AG09319 (cell line): ENCODE measurements at regions not wholly inside any gene's neighbourhood (a gene's known extent, or its start where the extent isn't known, plus 50 kb on each side); places are given as distances from the start of the nearest gene placed in this dataset.

ENCODE experiments used
- DNase-seq: peaks from one replicate; pipeline ENCODE4 v3.0.0-alpha.2; 2010; ENCODE audit warnings: low read depth; ENCODE audit errors: extremely low read depth
- CTCF ChIP-seq: IDR thresholded peaks from 2 replicates; pipeline ENCODE4 v1.5.1; 2011; ENCODE audit warnings: low read depth, mild to moderate bottlenecking, inconsistent platforms, low read length, moderate library complexity

- no peak for TF ChIP-seq CTCF
- no peak for DNase-seq
Observed at GRCh38 chr13:99802416-99802815, 169.2 kb downstream of the ZIC5 start.

GRCh38 chr13:99800951-99801350 is 170.6 kb downstream of the ZIC5 start:
- no peak for TF ChIP-seq CTCF
- no peak for DNase-seq

- no peak for DNase-seq
- TF ChIP-seq CTCF = no peak
Observed at GRCh38 chr13:99800011-99800410, 171.6 kb downstream of the ZIC5 start.

- no peak for DNase-seq
- no peak for TF ChIP-seq CTCF
Observed at GRCh38 chr13:99798756-99799155, 172.8 kb downstream of the ZIC5 start.

GRCh38 chr13:99797691-99798090 is 173.9 kb downstream of the ZIC5 start:
- no peak for TF ChIP-seq CTCF

GRCh38 chr13:99796175-99796819 is 175.3 kb downstream of the ZIC5 start:
- DNase-seq = no peak
- no peak for TF ChIP-seq CTCF

More at GRCh38 chr13:99797691-99798090, 173.9 kb downstream of the ZIC5 start:
- DNase-seq = no peak

- no peak for DNase-seq
- TF ChIP-seq CTCF = no peak
Observed at GRCh38 chr13:99792079-99792921, 179.3 kb downstream of the ZIC5 start.
